H1 (cell line): ENCODE measurements at regions not wholly inside any gene's neighbourhood (a gene's known extent, or its start where the extent isn't known, plus 50 kb on each side); places are given as distances from the start of the nearest gene placed in this dataset.
A peak's percentile ranks its signal among the peaks of the same experiment; 100 is the strongest.

Experiments
- CTCF ChIA-PET: fragments of 300-600 bp; sonication (Branson Sonifier 250); formaldehyde crosslinking; loops from one replicate; lab custom pipeline; 2021; ENCODE audit not compliant: partially characterized antibody; lab: Charles Lee
- POLR2A ChIA-PET: fragments of 300-600 bp; sonication (Branson Sonifier 250); formaldehyde crosslinking; loops from one replicate; lab custom pipeline; 2021; ENCODE audit warnings: inconsistent platforms; ENCODE audit not compliant: partially characterized antibody; lab: Charles Lee
- DNase-seq, 2 experiments: peaks; one replicate each; pipeline versions ENCODE4 v3.0.0 to v3.0.0-alpha.2; 2010 to 2022; ENCODE audit warnings: low spot score in 2 of 2, low read depth in 1 of 2, mixed read lengths in 1 of 2
- FAIRE-seq: peaks from 2 replicates; lab custom pipeline; 2011; peaks lifted over from hg19 to GRCh38; lab: Jason Lieb, UNC
- H2AFZ ChIP-seq: 2 replicates; pipeline ENCODE4 v1.8.1; 2012; ENCODE audit warnings: low read length, inconsistent platforms
- H2AK5ac ChIP-seq: 2 replicates; pipeline ENCODE4 v1.6.1; 2013; ENCODE audit warnings: low read depth, low read length
- H2BK120ac ChIP-seq: replicated peaks from 2 replicates; pipeline ENCODE3; 2013; ENCODE audit warnings: low read depth, low read length, inconsistent platforms
- H2BK12ac ChIP-seq: 2 replicates; pipeline ENCODE4 v1.6.1; 2013; ENCODE audit warnings: low read depth, low read length
- H2BK15ac ChIP-seq: 2 replicates; pipeline ENCODE4 v1.6.1; 2013; ENCODE audit warnings: low read length
- H2BK20ac ChIP-seq: 2 replicates; pipeline ENCODE4 v1.6.1; 2013; ENCODE audit warnings: low read length
- H2BK5ac ChIP-seq: 2 replicates; pipeline ENCODE4 v1.6.1; 2013; ENCODE audit warnings: low read depth, low read length
- H3K14ac ChIP-seq: 2 replicates; pipeline ENCODE4 v1.6.1; 2013; ENCODE audit warnings: inconsistent platforms; ENCODE audit not compliant: insufficient read length
- H3K18ac ChIP-seq: 2 replicates; pipeline ENCODE4 v1.6.1; 2013; ENCODE audit warnings: low read length; ENCODE audit errors: extremely low read depth
- H3K23ac ChIP-seq: 2 replicates; pipeline ENCODE4 v1.6.1; 2013; ENCODE audit warnings: inconsistent platforms; ENCODE audit not compliant: insufficient read length
- H3K23me2 ChIP-seq: 2 replicates; pipeline ENCODE4 v1.6.1; 2013; ENCODE audit warnings: low read depth, low read length
- H3K27ac ChIP-seq: 2 replicates; pipeline ENCODE4 v1.6.1; 2011; ENCODE audit warnings: low read depth, low read length, inconsistent platforms
- H3K27me3 ChIP-seq, 4 experiments: replicated peaks in 1 of 4; 1 replicate in 1 of 4; 2 replicates in 3 of 4; pipeline versions ENCODE4 v1.6.1 to v1.8.1; 2011 to 2013; ENCODE audit warnings: low read length in 3 of 4, mild to moderate bottlenecking in 3 of 4, inconsistent platforms in 2 of 4, mixed read lengths in 2 of 4, moderate library complexity in 1 of 4; ENCODE audit not compliant: control insufficient read depth in 3 of 4, insufficient read depth in 3 of 4; ENCODE audit errors: extremely low read depth in 1 of 4
- H3K36me3 ChIP-seq, 4 experiments: 2 replicates each; pipeline versions ENCODE4 v1.6.1 to v1.8.1; 2011 to 2013; ENCODE audit warnings: mild to moderate bottlenecking in 4 of 4, low read length in 3 of 4, moderate library complexity in 2 of 4, control low read depth in 1 of 4, inconsistent platforms in 1 of 4; ENCODE audit not compliant: insufficient read depth in 4 of 4, control insufficient read depth in 2 of 4
- H3K4ac ChIP-seq: replicated peaks from 2 replicates; pipeline ENCODE3; 2013; ENCODE audit warnings: low read length, low read depth, mixed read lengths, inconsistent platforms; ENCODE audit not compliant: insufficient read length
- H3K4me1 ChIP-seq, 4 experiments: replicated peaks in 1 of 4; 1 replicate in 1 of 4; 2 replicates in 3 of 4; pipeline versions ENCODE4 v1.6.1 to v1.8.1; 2011 to 2013; ENCODE audit warnings: low read length in 3 of 4, inconsistent platforms in 2 of 4, mixed read lengths in 1 of 4; ENCODE audit not compliant: insufficient read depth in 4 of 4, control insufficient read depth in 3 of 4
- H3K4me2 ChIP-seq, 2 experiments: 2 replicates each; pipeline versions ENCODE4 v1.6.1 to v1.8.1; 2011 to 2013; ENCODE audit warnings: low read depth in 2 of 2, low read length in 2 of 2, control low read depth in 1 of 2, inconsistent platforms in 1 of 2, mild to moderate bottlenecking in 1 of 2; ENCODE audit not compliant: insufficient read depth in 1 of 2
- H3K4me3 ChIP-seq, 4 experiments: fragments of 200-600, 300-600 bp in 1 of 4; sonication (generic), shearing (Covaris generic), sonication (Bioruptor Twin) in 1 of 4; 2 replicates each; pipeline versions ENCODE4 v1.5.1 to v1.8.1; 2011 to 2016; ENCODE audit warnings: low read length in 4 of 4, low read depth in 3 of 4, control low read depth in 2 of 4, inconsistent platforms in 2 of 4, mild to moderate bottlenecking in 2 of 4, mixed read lengths in 1 of 4, moderate library complexity in 1 of 4; ENCODE audit not compliant: insufficient read depth in 2 of 4; ENCODE audit errors: extremely low read depth in 1 of 4
- H3K56ac ChIP-seq: replicated peaks from 2 replicates; pipeline ENCODE3; 2013; ENCODE audit warnings: low read depth, mild to moderate bottlenecking, mixed read lengths, low read length, inconsistent platforms; ENCODE audit not compliant: insufficient read length
- H3K79me1 ChIP-seq: 2 replicates; pipeline ENCODE4 v1.6.1; 2013; ENCODE audit warnings: low read depth, low read length, control low read depth
- H3K79me2 ChIP-seq, 2 experiments: 2 replicates each; pipeline versions ENCODE4 v1.6.1 to v1.8.1; 2012 to 2013; ENCODE audit warnings: low read length in 2 of 2, mild to moderate bottlenecking in 2 of 2, inconsistent platforms in 1 of 2; ENCODE audit not compliant: insufficient read depth in 2 of 2, control insufficient read depth in 1 of 2
- H3K9ac ChIP-seq, 4 experiments: replicated peaks in 1 of 4; 1 replicate in 1 of 4; 2 replicates in 3 of 4; pipeline versions ENCODE4 v1.6.1 to v1.8.1; 2011 to 2013; ENCODE audit warnings: low read depth in 3 of 4, low read length in 3 of 4, control low read depth in 2 of 4, mild to moderate bottlenecking in 2 of 4, moderate library complexity in 2 of 4, inconsistent platforms in 1 of 4; ENCODE audit errors: extremely low read depth in 1 of 4
- H3K9me3 ChIP-seq, 2 experiments: 2 replicates each; pipeline versions ENCODE4 v1.6.1 to v1.8.1; 2012 to 2013; ENCODE audit warnings: mild to moderate bottlenecking in 2 of 2, moderate library complexity in 2 of 2, control low read depth in 1 of 2, inconsistent platforms in 1 of 2, low read depth in 1 of 2, low read length in 1 of 2, mixed read lengths in 1 of 2; ENCODE audit not compliant: insufficient read depth in 2 of 2
- H4K20me1 ChIP-seq, 2 experiments: replicated peaks in 1 of 2; 2 replicates each; pipeline versions ENCODE3 to v1.8.1; 2011 to 2013; ENCODE audit warnings: inconsistent platforms in 2 of 2, low read length in 2 of 2, mild to moderate bottlenecking in 1 of 2; ENCODE audit not compliant: insufficient read depth in 2 of 2, control insufficient read depth in 1 of 2
- H4K5ac ChIP-seq: 2 replicates; pipeline ENCODE4 v1.6.1; 2013; ENCODE audit warnings: low read length, low read depth, mixed read lengths, inconsistent platforms; ENCODE audit not compliant: insufficient read length
- H4K8ac ChIP-seq: 2 replicates; pipeline ENCODE4 v1.8.0; 2013; ENCODE audit warnings: mild to moderate bottlenecking, moderate library complexity, low read length, inconsistent platforms; ENCODE audit not compliant: insufficient read depth; ENCODE audit errors: extremely low read depth
- H4K91ac ChIP-seq: replicated peaks from 2 replicates; pipeline ENCODE3; 2013; ENCODE audit warnings: low read length, mixed read lengths, inconsistent platforms; ENCODE audit not compliant: insufficient read length
- ATF3 ChIP-seq: IDR thresholded peaks from 2 replicates; pipeline ENCODE4 v1.6.1; 2011; ENCODE audit warnings: low read depth, mild to moderate bottlenecking, low read length; ENCODE audit not compliant: insufficient read depth
- CTBP2 ChIP-seq: IDR thresholded peaks from 2 replicates; pipeline ENCODE4 v1.7.0; 2011; ENCODE audit warnings: borderline replicate concordance, mild to moderate bottlenecking, moderate library complexity, mixed read lengths, low read length; ENCODE audit not compliant: insufficient read depth, insufficient read length
- EZH2 ChIP-seq: fragments of 200-600 bp; sonication (generic); IDR thresholded peaks from 2 replicates; pipeline ENCODE4 v1.7.1; 2012; ENCODE audit warnings: low read depth, mild to moderate bottlenecking, moderate library complexity, low read length, inconsistent platforms; ENCODE audit not compliant: severe bottlenecking
- GTF2F1 ChIP-seq: IDR thresholded peaks from 2 replicates; pipeline ENCODE4 v1.6.1; 2012; ENCODE audit warnings: low read depth, low read length, improper control_type of control experiment, borderline replicate concordance
- HDAC6 ChIP-seq: IDR thresholded peaks from one replicate; pipeline ENCODE4 v1.7.1; 2012; ENCODE audit warnings: low read depth, mild to moderate bottlenecking, inconsistent platforms, low read length, moderate library complexity
- JUND ChIP-seq: IDR thresholded peaks from 2 replicates; pipeline ENCODE4 v1.6.1; 2011; ENCODE audit warnings: mild to moderate bottlenecking, improper control_type of control experiment, low read length
- POU5F1 ChIP-seq: IDR thresholded peaks from 2 replicates; pipeline ENCODE4 v1.6.1; 2011; ENCODE audit warnings: low read depth, mild to moderate bottlenecking, low read length, moderate library complexity
- RAD21 ChIP-seq, 2 experiments: IDR thresholded peaks in 1 of 2; conservative IDR thresholded peaks in 1 of 2; 2 replicates each; pipeline ENCODE4 v1.6.1; 2011; ENCODE audit warnings: low read depth in 2 of 2, low read length in 2 of 2, improper control_type of control experiment in 1 of 2, inconsistent platforms in 1 of 2, mild to moderate bottlenecking in 1 of 2, moderate library complexity in 1 of 2
- SIN3A ChIP-seq, 2 experiments: IDR thresholded peaks in 1 of 2; conservative IDR thresholded peaks in 1 of 2; 2 replicates each; pipeline ENCODE4 v1.6.1; 2011 to 2012; ENCODE audit warnings: low read length in 2 of 2, improper control_type of control experiment in 1 of 2, low read depth in 1 of 2, mild to moderate bottlenecking in 1 of 2
- SRF ChIP-seq: IDR thresholded peaks from 2 replicates; pipeline ENCODE4 v1.6.1; 2011; ENCODE audit warnings: mild to moderate bottlenecking, low read depth, low read length, moderate library complexity
- SUZ12 ChIP-seq: fragments of 200-600 bp; sonication (generic); IDR thresholded peaks from 2 replicates; pipeline ENCODE4 v1.6.1; 2012; ENCODE audit warnings: mild to moderate bottlenecking, inconsistent platforms, low read length, moderate library complexity, mixed read lengths
- TEAD4 ChIP-seq: IDR thresholded peaks from 2 replicates; pipeline ENCODE4 v1.6.1; 2012; ENCODE audit warnings: low read depth, low read length, inconsistent platforms, mixed read lengths
- WGBS, 2 experiments: shearing (Covaris generic) in 1 of 2; methylation state at CpG; one replicate each; pipeline versions ENCODE4 v1.1.6 to v1.1.7; 2013 to 2015; ENCODE audit warnings: low lambda C conversion rate in 2 of 2, mixed read lengths in 2 of 2, inconsistent platforms in 1 of 2, low coverage in 1 of 2, missing lambda C conversion rate in 1 of 2; ENCODE audit not compliant: insufficient replicate concordance in 2 of 2, insufficient coverage in 1 of 2, insufficient read length in 1 of 2; ENCODE audit errors: extremely low coverage in 1 of 2, missing lambda C conversion rate in 1 of 2; 5-methylcytosine and 5-hydroxymethylcytosine counted together

GRCh38 chr20:53831812-53832211, 238.2 kb upstream of the ZNF217 start:
- no peak overlapping the region for H2BK15ac ChIP-seq
- no peak overlapping the region for H2AFZ ChIP-seq
- H2BK12ac ChIP-seq, result peak overlapping the region; percentile 31; the same call in 1 of the 2 replicates
- no peaks in the 10 kb centered on the region for H3K23me2 ChIP-seq
- H3K9ac ChIP-seq, result no peak overlapping the region
- DNase-seq (no peak), FAIRE-seq (no peak)
- H4K5ac ChIP-seq, result no peak overlapping the region
- no peak overlapping the region for H3K27ac ChIP-seq
- no peak overlapping the region for H2BK5ac ChIP-seq
- no peak overlapping the region for H3K4me2 ChIP-seq
- peaks cover 0 to 17% (median 6%) of the 10 kb centered on the region in 4 experiments; a peak in 3 of 7 replicates for H3K4me1 ChIP-seq
- H3K4me3 ChIP-seq, result no peak overlapping the region
- WGBS, 2 experiments, result 89% methylated on average over 3 of the region's 3 CpGs; no CpG with 5 or more reads in 1 of the 2 experiments
- H3K4ac ChIP-seq, result no peak overlapping the region
- H3K79me2 ChIP-seq, result no peaks in the 10 kb centered on the region
- H4K8ac ChIP-seq, result no peak overlapping the region
- no peak overlapping the region for H3K18ac ChIP-seq
- CTCF ChIA-PET, result no interaction called here
- TF ChIP-seq JUND, result no peak
- TF ChIP-seq CTBP2, result no peak
- no peak for TF ChIP-seq RAD21 (IDR thresholded peaks at IDR 0.05 in 1 of 2, conservative IDR thresholded peaks at IDR 0.05 in 1 of 2; ENCODE audit: low read depth in 2 of 2, low read length in 2 of 2)
- TF ChIP-seq TEAD4, result no peak
- no peak for TF ChIP-seq SRF
- no peak for TF ChIP-seq ATF3
- TF ChIP-seq EZH2, result no peak
- no peak for TF ChIP-seq SIN3A (conservative IDR thresholded peaks at IDR 0.05 in 1 of 2, IDR thresholded peaks at IDR 0.05 in 1 of 2; ENCODE audit: low read depth in 1 of 2, low read length in 2 of 2)
- TF ChIP-seq HDAC6, result no peak
- TF ChIP-seq SUZ12, result no peak
- no peak for TF ChIP-seq GTF2F1
- TF ChIP-seq POU5F1, result no peak
- H3K27me3 ChIP-seq, result no peaks in the 10 kb centered on the region
- no peaks in the 10 kb centered on the region for H4K20me1 ChIP-seq
- H2AK5ac ChIP-seq, result no peak overlapping the region
- H2BK120ac ChIP-seq, result no peak overlapping the region
- no peaks in the 10 kb centered on the region for H3K36me3 ChIP-seq
- no peak overlapping the region for H4K91ac ChIP-seq
- no peaks in the 10 kb centered on the region for H3K9me3 ChIP-seq
- no peaks in the 10 kb centered on the region for H3K79me1 ChIP-seq
- no peak overlapping the region for H3K23ac ChIP-seq
- H2BK20ac ChIP-seq, result no peak overlapping the region
- POLR2A ChIA-PET, result interaction anchor here (0.6 kb wide), 1 partner anchor 396 kb away, joined by 3 read pairs; no protein-coding TSS in a partner anchor
- H3K56ac ChIP-seq, result no peak overlapping the region
- H3K14ac ChIP-seq, result no peak overlapping the region
